ENCODE measurements at regions not wholly inside any gene's neighbourhood (a gene's known extent, or its start where the extent isn't known, plus 50 kb on each side); places are given as distances from the start of the nearest gene placed in this dataset.

DNA sequence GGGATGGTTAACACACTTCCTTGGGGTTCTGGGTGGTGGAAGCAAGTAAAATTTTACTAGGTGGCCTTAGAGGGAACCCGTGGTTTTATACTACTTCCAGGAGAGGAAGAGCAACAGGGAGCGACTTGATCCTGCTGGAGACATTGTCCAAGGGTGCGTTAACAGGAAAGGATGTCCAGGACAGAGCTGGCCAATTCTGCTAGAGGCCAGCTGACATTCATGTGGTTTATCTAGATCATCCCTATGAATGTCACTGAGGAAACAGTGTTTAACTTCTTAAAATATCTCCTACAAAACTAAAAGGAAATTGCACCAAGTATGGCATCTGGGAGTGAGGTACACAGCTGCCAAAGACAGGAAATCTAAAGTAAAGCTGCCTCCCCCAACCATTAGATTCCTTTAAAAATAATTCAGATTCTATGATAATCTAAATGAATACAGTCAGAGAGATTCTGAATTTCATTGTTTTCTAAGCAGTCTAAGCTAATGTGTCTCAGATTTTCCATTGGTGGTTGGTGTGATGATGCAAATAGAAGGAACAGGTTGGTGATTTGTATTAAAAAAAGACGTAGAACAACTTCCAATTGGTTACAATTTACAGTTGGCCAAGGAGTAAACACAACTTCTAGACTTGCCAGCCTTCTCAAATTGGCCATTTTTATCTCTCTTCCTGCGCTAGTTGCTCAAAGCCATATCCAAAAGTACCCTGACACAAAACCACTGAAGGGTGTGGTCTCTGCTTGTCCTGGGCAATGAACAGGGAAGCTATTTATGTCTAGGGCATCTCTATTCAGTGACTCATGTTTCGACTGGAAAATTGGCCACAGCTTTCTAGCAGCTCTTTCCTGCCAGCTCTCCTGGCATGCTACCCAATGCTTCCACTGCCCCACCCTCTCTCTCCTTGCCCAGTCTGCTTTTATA is 574.7 kb upstream of the MEF2C start:
- peak; percentile 78 for DNase-seq (ENCODE audit: low spot score)

DNA sequence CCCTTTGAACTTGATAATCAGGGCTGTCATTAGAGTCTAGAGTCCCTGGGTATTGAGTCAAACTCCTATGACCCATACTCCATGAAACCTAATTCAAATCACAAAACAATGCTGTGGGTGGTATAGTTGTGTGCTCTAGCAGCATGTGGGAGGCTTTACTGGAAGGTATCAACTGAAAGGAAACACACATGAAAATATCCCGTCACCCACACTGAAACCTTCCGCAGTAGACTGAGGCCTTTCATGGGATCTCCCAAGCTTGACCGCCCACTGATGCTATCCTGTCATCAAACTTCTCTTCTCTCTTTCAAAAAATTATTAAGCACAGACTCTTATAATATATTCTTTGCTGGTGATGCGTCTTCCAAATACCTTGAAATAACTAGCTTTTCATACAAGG is 569.1 kb upstream of the MEF2C start:
- no peak for DNase-seq (ENCODE audit: low spot score)

DNA sequence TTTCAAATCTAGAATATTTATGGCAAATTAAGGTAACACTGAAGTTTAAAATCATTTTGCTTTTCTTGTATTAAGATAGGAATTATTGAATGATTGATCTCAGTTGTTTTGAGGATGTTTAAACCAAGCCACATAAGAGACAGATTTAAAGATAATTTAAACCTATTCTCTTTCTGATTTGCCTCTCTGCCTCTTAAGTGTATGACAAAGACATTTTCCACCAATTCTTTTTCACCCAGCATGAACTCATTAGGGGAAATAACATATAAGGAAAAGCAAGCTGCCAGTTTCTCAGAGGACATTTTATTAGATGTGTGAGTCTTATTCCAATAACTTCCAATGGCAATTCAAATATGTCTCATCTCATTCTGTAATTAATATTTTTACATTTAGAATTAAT is 568.3 kb upstream of the MEF2C start:
- no peak for DNase-seq (ENCODE audit: low spot score)

DNA sequence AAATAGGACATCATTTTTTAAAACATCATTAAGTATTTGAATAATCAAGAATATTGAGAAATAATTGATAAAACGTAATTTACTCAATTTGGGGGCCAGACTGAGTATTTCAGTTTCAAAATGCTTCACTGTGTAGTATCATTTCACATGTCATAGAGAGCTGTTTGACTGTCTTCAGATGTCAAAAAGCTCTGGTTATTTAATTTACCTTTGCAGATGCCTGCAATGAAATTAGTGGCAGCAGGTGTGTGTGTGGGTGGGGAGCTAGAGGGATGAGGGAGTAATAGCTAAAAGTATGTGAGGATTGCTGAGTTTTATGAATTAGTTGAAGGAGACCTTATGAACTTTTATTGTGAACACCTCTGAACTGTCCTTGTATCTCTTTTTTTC is 567.2 kb upstream of the MEF2C start:
- no peak for DNase-seq (ENCODE audit: low spot score)

DNA sequence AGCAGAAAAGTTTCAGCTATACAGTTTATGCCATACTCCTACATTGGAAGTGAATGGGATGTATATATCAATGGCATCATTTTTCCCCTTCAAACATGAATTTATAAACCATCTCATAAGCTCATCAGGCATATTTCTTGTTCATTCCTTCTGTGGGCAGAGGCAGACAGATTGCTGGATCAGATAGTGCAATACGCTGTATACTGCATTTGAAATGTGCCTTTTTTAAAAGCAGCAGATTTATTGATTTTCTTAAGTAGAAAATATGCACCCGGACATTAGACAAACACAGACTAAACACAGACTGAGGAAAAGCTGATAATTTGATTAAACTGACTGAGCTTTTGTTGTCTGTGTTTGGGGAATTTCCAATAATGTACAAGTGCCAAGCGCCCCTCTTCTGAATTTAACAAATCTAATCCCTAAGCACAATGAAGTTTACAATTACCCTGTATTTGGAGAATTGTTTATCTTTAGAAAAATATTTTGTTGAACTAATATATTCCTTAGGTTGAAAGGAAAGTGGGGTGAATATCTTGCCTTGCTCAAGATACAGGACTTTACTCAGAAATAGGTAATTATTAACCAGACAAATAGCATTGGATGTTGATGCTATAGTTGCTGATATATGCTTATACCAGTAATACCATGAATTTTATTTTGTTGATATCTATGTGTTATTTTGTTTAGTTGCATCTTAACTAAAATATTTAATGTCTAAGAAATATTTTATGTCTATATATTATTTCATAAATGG is 566.6 kb upstream of the MEF2C start:
- DNase-seq (ENCODE audit: low spot score): no peak

DNA sequence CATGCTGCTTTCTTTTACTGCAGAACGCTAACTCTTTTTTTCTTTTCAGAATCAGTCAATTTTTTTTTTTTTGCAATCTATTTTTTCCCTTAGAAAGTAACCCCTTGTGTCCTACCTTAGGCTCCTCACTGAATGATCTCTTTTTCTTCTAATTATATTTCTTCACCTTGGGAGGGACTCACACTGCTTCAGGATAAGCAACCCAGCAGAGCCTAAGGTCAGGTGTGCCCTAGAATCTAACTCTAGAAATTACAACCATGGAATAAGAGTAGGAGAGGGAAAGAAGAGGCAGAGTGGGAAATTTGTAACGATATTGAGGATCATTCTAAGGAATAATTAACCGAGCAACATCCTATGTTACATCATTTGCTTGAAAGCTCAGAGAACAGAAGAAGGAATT is 564.0 kb upstream of the MEF2C start:
- no peak for DNase-seq (ENCODE audit: low spot score)

DNA sequence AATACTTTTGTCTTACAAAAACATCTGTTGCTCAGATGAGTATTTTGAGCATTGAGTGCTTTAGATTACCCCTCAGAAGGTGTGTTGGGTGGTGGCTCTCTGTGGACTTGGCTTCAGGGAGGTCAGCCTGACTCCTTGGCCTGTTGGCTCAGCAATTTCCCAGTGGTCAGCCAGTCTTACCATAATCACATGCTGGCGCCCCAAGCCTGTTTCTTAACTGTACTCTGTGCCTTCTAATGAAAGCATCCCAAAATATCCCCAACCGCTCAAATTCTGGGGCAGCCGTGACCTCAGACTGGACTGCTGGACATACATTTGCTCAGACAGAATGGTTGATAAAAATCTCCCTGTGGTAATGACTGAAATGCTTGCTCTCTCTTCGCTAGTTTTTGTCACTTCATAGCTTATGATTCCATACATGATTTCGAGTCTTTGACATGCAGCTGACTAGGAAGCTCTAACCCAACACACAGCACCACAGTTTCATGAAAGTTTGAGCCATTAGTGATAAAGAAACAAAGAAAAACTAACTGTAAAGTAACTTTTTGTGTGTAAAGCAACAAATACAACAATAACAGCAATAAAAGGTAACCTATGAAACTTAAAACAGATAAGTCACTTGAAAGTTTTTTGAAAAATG is 562.2 kb upstream of the MEF2C start:
- no peak for DNase-seq (ENCODE audit: low spot score)

DNA sequence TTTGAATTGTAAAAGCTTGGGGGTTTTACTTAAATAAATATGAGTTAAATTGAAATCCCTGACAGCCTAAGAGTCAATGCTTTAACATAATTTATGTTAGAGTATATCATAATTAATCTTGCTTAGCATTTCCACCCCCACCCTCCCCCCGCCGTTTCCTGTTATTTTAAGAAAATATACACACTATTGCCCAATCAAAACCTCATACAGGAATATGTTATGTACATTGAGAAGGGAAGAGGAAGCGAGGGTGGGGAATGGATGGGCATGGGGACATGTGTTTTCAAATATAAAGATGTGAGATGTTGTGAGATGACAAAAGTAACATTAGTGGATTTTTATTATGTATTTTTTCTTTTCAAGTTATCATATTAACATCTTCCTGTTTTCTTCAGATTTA is 561.1 kb upstream of the MEF2C start:
- no peak for DNase-seq (ENCODE audit: low spot score)

DNA sequence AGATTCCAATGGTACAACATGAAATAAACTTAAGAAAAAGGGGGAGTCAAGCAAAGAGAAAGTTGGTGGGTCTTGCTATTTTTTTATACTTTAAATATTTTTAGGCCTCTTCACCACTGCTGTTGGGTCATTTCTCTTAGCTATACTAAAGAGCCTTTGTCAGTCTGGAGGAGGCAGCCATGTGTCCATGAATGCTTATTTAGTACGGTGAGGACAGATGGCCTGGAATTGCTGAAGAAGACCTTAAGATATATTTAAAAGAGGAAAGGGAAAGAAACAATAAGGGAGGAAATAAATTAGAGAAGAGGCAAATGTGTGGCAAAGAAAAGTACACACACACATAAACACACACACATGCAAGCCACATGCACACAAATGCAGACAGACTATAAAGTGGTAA is 560.5 kb upstream of the MEF2C start:
- DNase-seq (ENCODE audit: low spot score): no peak

DNA sequence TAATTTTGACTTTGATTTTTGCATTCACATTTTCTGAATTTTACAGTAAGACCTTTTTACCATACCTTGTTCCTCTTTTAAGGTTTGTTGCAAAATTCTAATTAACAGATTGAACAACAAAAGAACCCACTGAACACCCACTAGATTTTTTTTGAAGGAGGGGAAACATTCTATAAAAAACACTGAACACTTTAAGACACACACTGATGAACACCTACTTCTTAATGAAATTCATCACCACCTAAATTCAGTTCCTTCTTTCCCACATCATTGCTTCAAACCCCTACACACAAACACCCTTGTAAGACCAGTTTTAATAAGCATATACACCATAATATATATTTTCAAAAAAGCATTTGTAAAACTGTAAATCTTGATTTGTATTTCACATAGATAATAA is 559.0 kb upstream of the MEF2C start:
- no peak for DNase-seq (ENCODE audit: low spot score)

DNA sequence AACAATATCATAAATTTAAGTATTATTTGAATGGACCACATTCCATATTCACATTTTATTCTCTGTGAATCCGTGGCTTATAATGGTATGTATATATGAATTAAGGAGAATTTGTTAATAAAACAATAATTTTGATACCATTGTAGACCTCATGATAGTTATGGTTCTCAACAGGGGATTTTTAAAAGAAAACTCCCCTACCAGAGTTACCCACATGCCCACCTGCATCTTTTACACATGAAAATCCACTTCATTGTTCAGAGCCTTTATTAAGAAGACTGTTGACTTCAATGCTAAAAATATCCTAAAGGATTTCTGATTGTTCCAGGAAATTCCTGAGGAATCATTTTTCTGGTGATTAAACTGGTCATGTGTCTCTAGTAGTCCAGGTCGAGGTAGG is 557.7 kb upstream of the MEF2C start:
- no peak for DNase-seq (ENCODE audit: low spot score)

DNA sequence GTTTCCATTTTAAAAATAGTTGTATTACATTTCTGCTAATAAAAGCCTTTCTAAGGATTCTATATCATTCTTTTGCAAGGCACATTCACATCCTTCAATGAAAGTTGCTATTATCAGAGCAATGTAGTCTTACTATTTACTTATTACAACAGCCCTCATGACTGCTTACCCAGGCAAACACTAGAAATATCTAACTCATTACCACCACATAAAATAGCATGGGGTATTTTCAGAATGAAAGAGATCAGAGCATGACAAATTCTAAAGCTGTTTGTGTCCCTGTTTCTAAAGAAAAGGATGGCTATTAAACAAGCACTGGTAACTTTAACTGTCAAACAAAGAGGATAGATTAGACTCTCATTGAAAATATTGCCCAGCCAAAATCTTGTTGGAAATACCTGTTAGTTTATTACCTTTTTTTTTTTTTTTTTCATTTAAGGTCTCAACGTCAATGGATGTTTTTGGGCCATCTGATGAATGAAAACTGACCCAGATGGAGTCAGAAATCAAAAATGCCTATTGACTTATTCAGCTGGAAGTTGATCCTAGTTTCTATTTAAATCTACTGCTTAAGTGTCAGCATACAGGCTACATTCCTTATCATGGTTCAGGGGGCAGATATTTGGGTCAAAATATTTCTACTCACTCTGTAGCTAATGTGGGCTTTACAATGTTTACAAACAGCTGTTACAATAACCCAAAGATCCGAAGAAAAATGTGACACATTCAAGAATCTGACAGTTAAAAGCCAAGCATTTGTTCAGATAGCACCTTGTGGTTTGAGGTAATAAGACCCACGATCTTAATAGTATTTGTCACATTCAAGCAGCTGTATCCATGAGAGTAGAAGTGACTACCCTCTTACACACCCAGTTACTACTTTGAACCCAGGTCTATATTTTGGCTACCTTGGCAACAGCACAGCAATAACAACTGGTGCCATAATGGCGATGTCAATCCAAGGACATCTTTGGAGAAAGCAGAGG is 554.8 kb upstream of the MEF2C start:
- DNase-seq (ENCODE audit: low spot score): peak; percentile 85

DNA sequence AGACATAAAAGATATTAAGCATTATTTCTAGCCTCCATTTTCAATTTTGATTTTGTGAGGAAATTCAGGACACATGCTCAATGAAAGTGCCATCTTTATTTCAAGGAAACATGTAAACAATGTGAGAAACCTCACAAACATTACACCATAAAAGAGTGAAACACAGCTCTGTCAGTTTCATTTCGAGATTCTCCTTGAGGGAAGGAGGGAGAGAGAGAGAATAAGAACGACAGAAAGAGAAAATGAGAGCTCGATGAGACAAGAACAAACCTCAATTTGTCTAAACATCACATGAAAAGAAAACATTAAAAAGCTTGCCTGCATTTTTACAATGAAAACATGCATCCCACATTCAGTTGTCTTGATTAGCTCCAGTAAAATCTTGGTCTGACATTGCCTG is 553.5 kb upstream of the MEF2C start:
- no peak for DNase-seq (ENCODE audit: low spot score)

DNA sequence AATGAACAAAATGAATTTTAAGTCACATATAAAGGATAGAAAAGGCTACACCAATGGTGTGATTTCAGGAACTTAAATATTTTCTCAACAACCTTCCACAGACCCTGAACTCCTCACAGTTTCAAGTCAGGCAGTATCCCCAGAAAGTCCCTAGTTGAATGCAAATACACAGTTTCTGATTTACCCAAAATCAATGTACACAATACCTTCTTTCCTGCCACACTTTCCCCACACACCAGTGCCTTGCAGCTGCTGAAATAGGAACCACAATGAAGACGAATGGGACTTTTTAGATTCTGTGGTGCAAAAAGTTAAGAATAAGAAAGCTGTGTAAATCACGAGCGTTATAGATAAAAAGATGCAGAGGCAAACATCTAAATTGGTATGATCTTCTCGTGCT is 552.4 kb upstream of the MEF2C start:
- no peak for DNase-seq (ENCODE audit: low spot score)

DNA sequence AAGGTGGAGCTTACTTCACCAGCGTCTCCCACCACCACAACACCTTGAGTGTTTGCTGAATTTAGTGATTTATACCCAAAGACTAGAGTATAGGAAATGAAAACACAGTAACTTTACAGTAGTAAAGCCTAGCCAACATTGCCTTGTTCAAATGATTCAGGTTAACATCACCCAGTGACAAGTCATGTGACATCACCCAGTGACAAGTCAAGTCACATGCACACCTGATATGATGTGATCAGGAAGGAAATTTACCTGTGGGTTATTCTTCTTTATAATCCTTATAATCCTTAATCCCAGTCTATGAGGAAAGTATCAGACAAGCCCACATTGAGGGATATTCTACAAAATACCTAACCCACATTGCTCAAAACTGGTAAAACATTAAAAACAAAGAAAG is 545.6 kb upstream of the MEF2C start:
- DNase-seq (ENCODE audit: low spot score): peak; percentile 51

DNA sequence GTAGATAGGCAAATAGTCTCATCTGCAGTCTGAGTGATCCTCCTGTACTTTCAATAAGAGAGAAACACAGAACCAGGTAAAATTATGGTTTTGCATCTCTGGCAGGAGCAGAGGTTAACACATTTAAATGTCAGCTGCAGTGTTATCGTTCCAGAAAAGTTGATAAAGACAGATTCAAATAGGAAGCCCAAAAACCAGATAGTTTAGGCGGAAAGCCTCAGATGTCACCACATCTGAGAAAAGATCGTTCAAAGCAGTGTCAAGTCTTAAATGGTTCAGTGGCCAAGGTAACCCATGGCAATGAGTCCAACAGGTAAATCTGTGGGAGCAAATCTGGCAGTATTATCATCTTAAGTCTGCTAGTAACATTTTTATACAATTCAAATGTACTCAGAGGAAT is 542.1 kb upstream of the MEF2C start:
- DNase-seq (ENCODE audit: low spot score): no peak

DNA sequence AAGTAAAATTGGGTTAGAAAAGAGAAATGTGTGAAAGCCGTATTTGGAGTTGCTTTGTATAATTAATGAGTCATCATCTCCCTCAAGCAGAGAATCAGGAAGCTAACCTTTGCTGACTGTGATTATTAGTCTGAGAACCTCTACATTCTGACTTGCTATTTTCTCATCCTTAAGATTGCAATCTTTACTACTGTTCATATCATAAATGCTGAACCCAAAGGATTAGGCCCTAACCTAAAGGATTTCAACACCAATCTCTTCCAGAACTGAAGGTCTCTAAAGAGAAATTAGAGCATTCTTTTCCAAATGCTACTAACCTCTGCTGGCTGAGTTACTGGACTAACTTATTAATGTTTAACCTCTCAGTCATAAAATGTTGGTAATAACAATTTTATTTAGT is 538.1 kb upstream of the MEF2C start:
- peak; percentile 67 for DNase-seq (ENCODE audit: low spot score)

DNA sequence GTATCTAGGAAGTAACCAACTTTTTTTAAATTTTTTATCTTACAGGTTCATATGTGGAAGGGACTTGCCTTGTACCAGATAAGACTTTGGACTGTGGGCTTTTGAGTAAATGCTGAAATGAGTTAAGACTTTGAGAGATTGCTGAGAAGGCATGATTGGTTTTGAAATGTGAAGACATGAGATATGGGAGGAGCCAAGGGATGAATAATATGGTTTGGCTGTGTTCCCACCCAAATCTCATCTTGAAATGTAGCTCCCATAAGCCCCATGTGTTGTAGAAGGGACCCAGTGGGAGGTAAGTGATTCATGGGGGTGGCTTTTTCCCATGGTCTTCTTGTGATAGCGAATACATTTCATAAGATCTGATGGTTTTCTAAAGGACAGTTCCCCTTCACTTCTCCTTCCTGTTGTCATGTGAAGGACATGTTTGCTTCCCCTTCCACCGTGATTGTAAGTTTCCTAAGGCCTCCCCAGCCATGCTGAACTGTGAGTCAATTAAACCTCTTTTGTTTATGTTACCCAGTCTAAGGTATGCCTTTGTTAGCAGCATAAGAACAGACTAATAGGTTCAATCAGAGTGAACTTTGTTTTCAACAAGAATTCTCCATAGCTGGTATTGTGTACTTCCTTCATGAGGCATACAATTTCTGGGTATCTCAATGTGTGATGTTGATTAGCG is 535.6 kb upstream of the MEF2C start:
- DNase-seq (ENCODE audit: low spot score): peak; percentile 18

DNA sequence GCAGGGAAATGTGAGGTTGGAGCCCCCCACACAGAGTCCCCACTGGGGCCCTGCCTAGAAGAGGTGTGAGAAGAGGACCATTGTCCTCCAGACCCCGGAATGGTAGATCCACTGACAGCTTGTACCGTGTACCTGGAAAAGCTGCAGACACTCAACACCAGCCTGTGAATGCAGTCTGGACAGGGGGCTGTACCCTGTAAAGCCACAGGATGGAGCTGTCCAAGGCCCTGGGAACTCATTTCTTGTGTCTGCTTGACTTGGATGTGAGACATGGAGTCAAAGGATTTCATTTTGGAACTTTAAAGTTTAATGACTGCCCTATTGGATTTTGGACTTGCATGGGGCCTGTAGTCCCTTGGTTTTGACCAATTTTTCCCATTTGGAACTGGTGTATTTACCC is 535.0 kb upstream of the MEF2C start:
- no peak for DNase-seq (ENCODE audit: low spot score)

DNA sequence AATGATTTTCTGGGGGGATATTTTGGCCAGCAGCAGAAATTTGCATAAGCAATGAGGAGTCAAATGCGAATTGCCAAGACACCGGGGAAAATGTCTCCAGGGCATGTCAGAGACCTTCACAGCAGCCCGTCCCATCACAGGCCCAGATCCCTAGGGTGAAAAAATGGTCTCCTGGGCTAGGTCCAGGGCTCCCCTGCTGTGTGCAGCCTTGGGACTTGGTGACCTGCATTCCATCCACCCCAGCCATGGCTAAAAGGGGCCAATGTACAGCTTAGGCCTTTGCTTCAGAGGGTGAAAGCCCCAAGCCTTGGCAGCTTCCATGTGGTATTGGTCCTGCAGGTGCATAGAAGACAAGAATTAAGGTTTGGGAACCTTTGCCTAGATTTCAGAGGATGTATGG is 534.5 kb upstream of the MEF2C start:
- no peak for DNase-seq (ENCODE audit: low spot score)

DNA sequence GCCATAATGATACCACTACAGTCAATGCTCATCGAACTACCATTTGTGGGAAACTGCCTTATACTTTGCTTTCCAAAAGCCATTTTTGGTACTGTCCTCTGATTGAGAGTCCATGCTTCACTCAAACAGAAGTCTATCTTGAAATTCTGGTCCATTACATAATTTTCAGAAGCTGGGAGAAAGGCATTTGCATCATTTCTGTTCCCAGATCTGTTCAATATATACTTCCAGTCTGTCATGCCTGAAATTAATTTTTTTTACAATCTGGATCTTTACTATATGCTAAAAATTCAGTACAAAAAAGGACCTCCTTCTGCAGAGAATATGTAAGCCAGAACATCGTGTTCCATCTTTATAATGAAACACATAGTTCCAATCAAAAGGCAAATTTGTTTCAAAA is 528.9 kb upstream of the MEF2C start:
- DNase-seq (ENCODE audit: low spot score): no peak
